IPS-11a (cell line): ENCODE measurements at regions not wholly inside any gene's neighbourhood (a gene's known extent, or its start where the extent isn't known, plus 50 kb on each side); places are given as distances from the start of the nearest gene placed in this dataset.

Experiments
- H3K4me3 ChIP-seq: one replicate; pipeline ENCODE4 v1.5.1; 2013; ENCODE audit warnings: low read depth, low read length, control low read depth

DNA sequence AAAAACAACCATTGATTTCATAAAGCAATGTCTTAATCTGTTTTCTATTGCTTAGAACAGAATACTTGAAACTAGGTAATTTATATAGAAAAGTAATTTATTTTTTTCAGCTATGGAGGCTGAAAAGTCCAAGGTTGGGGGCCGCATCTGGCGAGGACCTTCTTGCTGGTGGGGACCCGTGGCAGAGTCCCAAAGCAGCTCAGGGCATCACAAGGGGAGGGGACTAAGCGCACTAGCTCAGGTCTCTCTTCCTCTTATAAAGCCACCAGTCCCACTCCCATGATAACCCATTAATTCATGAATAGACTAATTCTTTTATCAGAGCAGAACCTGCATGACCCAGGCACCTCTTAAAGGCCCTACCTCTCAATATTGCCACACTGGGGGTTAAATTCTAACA lies 87.2 kb upstream of the KLF13 start:
- H3K4me3 ChIP-seq, result no peak overlapping the region

DNA sequence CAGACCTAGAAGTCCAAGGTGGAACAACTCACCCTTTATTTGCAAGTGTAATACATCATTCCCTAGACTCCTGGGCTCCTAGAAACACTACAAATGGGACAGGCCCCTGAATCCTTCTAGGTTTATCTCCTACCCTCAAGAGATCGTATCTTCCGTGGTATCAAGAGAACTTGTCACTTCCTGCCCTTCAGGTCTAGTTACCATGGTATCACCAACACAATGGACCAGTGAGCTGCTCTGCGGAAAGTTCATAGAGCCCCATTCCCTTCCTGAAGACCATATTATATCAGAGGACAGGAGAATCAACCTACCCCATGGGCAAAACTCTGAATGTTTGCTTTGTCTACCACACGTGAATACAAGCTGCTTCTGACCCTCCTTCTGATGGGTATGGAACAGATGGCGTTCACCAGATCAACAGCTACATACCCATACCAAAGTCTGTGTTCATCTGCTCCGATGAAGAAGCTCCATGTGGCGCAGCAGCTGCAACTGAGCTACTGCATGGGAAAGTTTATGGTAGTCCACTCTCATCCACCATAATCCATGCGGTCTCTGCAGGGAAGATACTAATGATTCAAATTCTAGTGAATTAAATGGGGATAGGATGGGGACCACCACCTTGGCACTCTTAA lies 84.6 kb upstream of the KLF13 start:
- no peak overlapping the region for H3K4me3 ChIP-seq

DNA sequence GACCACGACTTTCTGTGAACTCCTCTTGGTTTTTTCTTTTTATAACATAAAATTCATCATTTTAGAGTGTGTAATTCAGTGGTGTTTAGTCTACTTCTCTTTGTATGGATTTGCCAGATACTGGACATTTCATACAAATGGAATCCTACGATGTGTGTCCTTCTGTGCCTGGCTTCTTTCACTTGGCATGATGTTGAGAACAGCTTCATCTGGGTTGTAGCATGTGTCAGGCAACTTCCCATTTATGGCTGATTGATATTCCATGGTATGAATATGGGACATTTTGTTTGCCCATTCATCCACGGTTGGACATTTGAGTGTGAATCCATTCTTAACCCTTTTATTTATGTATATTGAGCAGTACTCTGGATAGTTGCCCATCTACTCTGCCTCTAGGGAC lies 82.7 kb upstream of the KLF13 start:
- H3K4me3 ChIP-seq, result no peak overlapping the region

DNA sequence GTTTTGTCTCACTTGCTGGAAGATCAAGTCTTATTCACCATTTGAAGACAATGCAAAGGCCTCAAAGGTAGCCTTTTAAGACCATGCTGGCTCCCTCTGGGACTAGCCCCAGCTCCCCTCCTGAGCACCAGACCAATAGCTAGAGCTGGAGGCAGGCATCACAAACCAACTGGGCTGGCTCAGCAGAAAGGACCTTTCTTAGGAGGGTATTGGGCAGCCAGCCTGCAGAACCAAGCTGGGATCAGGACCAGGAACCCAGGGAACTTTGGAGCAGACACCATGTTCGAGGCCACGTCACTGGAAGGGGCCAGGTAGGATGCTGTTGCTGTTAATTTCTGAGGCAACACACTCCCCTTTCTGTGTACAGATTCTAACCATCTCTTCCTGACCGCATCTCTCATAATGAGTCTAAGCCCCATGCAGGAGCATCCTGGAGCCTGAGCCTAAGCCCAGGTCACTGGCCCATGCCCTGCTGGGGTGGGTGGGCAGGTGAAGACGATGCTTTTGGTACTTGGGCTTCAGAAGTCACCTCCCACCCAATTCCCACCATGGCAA lies 81.4 kb upstream of the KLF13 start:
- no peak overlapping the region for H3K4me3 ChIP-seq

DNA sequence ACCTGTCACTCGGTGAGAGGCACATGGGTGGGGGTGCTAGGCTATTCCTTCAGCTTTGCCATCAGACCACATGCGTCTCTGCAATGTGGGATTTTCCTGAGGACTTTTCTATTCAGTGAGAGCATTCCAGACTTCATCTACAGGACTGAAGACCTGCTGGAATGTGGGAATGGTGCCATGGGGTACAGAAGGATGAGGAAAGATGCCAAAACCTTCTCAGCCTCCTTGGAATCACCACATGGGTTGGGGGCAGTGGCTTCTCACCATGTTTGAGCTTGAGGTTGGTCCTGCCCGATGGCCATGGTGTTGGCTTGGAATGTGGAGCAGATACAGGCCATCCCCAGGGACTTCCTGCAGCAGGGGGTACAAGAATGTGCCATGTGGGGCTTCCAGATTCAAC lies 80.9 kb upstream of the KLF13 start:
- H3K4me3 ChIP-seq, result no peak overlapping the region

DNA sequence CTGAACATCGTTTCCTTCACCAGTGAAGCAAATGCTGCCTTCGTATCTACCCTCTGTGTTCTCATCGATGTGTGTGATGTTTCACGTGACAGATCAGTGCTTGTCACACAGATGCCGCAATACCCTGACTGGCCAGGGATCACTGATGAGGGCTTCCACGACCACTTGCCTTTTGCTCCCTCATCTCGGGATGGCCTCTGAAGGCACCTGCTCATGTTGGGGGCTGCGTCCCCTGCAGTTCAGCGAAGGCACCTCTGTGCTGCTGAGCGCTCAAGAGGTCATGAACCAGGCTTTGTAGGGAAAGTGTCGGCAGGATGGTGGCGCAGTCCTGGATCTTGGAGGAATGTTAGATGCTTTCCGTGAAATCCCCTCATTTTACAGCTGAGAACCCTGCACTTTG lies 79.2 kb upstream of the KLF13 start:
- no peak overlapping the region for H3K4me3 ChIP-seq

DNA sequence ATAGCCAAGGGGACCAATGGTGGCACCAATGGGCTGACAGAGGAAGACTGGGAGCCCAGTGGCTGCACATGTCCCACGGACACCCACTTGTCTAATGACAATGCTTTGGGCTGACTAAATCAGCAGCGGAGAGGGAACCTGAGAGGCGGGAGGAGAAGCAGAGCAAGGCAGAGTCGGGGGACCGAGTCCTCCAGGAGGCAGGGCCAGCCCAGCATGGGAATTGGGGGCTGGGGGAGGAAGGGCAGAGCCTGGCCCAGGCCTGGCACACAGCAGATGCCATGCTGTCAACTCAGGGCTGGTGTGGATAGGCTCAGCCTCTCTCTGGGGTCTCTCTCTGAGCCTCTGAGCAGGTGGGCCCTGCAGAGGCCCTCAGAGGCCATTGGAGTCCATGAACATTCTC lies 78.4 kb upstream of the KLF13 start:
- no peak overlapping the region for H3K4me3 ChIP-seq

DNA sequence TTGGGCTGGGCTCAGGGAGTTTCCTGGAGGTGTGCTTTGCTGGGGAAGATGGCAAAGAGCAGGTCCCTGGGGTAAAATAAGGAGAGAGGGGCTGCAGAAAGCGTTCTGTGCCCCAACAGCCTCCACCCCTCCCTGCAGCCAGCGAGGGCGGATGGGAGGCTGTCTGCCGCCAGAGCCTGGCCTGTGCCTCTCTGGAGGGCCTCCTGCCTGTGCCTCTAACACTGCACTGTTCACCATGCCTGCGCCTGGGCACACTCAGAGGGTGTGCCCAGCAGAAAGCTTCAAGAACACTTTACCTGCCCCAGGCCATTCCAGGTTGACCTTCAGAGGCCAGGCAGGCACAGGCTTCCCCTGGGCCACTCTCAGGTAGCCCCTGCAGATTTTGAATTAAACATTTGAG lies 77.7 kb upstream of the KLF13 start:
- no peak overlapping the region for H3K4me3 ChIP-seq

DNA sequence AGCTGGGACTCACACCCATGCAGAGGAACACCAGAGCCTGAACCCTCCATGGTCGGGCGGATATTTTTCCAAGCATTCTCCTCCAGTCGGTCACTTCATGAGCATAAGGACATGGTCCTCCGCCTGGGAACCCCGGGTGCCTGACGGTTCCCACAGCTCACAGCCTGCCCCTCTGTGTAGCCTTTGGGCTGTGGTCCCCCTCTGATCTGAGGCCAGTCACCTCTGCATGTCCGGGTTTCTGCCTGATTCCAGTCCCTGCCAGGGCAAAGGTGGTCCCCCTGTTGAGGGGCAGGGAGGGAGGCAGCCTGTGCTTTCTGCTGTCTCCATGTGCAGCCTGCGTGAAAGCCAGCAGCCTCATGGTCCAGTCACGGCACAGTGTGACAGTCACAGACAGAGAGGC lies 76.6 kb upstream of the KLF13 start:
- H3K4me3 ChIP-seq, result no peak overlapping the region

DNA sequence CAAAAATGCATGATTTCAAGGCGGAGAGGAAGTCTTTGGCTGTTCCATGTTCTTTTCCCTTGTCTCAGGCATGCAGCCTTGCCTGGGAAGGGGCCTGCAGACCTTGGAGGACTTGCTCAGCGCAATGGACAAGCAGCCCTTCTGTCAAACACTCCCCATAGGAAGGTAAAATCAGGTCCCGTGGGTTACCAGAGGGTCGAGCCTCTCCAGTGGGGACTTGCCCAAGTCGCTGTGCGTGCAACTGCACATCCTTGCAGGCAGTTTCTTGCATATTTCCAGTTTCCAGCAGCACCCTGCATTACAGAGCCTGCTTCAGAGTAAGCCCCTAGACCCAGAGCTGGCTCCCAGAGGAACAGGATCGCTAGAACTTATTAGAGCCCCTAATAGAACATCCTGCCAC lies 75.5 kb upstream of the KLF13 start:
- H3K4me3 ChIP-seq, result no peak overlapping the region

DNA sequence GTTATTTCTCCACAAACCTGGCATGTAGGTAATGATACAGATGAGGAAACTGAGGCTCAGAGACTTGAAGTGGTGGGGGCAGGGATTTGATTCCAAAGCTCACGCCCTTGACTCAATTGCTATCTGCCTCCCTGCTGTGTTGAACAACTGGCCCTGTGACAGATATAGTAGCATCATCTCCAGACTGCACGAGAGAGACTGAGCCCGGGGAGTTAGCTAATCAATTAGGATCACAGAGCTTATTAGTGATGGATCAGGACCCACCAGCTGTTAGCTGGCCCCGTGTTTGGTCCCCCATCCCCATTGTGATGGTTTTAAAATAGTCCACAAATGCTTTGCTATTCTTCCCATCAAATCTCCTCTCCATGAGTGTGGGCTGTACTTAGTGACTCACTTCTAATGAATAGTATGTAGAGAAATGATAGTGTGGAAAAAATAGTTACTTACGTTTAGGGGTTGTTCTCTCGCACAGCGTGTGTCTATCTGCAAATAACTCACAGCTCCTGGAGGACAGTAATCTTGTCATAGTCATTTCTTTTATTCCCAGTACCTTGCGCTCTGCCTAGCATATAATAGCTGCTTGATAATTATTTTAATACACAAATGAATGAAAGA lies 74.4 kb upstream of the KLF13 start:
- H3K4me3 ChIP-seq, result no peak overlapping the region

DNA sequence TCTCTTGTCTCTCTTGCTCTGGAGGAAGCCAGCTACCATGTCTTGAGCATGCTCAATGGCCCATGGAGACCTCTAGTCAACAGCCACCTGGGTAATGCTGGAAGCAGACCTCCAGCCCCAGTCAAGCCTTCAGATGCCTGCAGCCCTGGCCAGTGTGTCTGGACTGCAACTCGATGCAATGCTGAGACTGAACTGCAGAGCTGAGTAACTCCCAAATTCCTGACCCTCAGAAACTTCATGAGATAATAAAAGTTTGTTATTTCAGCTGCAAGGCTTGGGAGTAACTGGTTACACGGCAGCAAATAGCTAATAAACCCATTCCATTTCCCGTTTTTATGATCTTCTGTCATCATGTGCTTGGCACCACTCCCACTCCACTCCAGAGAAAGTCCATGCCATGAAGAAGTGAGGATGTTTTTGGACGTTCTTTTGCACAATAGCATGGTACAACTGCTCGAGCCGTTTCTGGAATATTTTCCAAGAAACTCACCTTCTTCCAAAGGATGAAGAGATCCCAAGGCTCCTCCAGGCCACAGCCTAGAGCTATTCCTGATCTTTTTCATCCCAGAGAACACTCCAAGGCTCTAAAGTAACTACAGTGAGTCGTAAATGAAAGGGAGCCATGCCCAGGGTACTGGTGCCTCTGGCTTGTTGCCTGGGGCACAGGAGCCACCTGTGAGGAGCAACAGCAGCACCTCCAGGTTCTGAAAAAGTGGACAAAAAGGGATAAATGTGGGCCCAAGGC lies 72.0 kb upstream of the KLF13 start:
- H3K4me3 ChIP-seq, result no peak overlapping the region

DNA sequence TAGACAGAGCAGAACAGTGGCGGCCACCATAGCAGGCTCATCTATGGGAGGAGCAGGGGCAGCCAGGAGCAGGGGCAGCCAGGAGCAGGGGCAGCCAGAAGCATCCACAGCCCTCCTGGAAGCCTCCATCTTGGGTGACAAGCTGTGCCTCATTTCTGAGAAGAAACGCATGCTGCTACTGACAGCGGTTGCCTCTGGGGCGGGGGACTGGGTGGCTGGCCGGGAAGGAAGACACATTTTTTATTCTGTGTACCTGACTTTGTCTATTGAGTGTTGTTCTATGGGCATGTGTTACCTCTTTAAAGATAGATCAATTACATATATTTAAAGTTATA lies 71.5 kb upstream of the KLF13 start:
- H3K4me3 ChIP-seq, result no peak overlapping the region

DNA sequence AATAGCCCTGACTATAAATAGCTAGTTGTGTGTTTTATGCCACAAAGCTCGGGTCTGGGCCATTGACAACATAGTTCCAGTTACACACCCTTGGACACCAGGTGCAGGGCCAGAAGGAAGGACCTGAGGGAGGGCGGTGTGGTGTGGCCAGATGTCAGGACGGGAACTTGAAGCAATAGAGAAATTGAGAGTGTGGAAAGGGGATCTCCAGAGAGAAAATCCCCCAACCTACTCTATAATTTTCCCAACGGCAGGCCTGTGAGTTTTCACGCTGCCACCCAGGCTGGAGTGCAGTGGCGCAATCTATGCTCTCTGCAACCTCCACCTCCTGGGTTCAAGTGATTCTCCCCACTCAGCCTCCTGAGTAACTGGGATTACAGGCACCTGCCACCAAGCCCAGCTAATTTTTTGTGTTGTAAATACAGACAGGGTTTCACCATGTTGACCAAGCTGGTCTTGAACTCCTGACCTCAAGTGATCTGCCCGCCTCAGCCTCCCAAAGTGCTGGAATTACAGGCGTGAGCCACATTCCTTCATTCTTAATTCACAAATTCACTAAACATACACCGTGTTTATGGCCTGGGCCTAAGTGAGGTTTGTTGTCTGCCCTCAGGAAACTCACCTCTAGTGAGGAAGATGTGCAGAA lies 70.8 kb upstream of the KLF13 start:
- no peak overlapping the region for H3K4me3 ChIP-seq

DNA sequence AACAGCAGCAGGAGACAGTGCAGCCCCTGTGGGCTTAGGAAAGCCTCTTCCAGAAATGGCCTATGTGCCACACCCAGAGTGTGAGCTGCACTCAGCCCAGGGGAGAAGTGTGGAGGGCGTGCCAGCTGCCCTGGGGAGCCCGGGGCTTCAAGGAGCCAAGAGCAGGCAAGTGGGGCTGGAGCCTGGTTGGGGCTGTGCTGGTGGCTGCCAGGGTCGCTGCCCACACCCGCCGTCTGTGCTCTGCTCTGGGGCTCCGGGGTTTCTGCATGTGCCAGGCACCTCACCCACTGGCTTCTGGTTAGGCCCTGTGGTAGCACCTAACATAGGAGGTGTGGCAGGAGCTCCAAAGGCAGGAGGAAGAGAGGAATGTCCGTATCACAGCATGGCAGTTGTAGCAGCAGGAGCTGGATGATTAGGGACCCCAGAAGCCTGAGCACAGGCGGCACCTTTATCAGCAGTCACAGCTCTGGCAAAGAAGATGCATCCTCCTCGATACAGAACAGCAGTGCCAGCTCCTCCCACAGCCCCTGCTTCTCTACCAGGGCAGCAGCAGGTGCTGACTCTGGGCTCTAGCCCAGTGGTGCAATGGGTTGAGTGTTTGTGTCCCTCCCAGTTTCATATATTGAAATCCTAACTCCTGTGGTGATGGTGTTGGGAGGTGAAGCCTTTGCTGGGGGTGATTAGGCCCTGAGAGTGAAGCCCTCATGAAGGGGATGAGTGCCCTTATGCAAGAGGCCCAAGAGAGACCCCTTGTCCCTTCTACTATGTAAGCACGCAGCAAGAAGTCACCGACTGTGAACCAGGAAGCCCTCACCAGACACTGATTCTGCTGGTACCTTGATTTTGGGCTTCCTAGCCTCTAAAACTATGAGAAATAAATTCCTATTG lies 70.0 kb upstream of the KLF13 start:
- no peak overlapping the region for H3K4me3 ChIP-seq

DNA sequence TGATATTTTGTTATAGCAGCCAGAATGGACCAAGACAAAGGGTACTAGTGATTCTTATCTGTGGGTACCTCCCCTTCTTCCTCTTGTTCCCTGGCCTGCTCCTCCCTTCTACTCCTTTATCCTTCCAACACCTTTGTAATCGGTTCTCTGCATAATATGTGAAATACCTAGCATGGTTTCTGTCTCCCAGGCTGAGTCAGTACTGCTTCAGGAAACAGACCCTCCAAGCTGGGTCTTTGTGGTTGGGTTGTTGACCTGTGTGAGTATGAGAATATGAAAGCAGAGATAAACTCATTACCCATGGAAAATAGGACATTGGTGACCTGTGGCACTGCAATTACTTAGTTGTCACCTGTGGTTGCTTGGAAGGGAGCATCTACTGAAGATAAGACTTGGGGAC lies 69.3 kb upstream of the KLF13 start:
- H3K4me3 ChIP-seq, result no peak overlapping the region

DNA sequence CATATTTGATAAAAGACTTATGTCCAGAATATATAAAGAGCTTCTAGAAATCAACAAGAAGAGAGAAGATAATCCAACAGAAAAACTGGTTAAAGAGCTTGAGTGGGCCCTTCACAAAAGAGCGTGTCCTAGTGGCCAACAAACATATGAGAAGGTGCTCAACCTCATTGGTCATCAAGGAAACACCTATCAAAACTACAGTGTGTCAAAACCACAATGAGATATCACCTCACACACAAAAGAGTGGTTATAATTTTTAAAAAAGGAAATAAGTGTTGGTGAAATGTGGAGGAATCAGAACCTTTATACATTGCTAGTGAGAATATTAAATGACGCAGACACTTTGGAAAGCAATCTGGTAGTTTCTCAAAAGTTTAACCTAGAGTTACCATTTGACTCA lies 68.4 kb upstream of the KLF13 start:
- H3K4me3 ChIP-seq, result no peak overlapping the region

DNA sequence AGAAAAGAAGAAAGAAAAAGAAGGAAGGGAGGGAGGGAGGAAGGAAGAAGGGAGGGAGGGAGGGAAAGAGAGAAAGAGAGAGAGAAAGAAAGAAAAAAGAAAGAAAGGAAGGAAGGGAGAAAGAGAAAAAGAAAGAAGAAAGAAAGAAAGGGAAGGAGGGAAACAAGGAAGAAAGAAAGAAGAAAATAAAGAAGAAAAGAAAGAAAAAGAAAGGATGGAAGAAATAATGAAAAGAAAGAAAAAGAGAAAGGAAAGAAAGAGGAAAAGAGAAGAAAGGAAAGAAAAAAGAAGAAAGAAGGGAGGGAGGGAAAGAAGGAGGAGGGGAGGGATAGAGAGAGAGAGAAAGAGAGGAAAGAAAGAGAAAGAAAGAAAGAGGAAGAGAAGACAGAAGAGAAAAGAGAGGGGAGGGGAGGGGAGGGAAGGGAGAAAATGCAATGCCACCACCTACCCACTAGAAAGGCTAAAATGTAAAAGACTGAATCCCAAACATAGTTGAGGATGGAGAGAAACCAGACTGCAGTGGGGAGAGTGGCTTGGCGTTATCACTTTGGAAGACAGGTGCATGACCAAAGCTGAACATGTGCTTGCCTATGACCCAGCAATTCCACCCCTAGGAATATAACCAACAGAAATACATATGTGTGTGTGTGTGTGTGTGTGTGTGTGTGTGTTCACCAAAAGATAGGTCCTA lies 66.9 kb upstream of the KLF13 start:
- no peak overlapping the region for H3K4me3 ChIP-seq

DNA sequence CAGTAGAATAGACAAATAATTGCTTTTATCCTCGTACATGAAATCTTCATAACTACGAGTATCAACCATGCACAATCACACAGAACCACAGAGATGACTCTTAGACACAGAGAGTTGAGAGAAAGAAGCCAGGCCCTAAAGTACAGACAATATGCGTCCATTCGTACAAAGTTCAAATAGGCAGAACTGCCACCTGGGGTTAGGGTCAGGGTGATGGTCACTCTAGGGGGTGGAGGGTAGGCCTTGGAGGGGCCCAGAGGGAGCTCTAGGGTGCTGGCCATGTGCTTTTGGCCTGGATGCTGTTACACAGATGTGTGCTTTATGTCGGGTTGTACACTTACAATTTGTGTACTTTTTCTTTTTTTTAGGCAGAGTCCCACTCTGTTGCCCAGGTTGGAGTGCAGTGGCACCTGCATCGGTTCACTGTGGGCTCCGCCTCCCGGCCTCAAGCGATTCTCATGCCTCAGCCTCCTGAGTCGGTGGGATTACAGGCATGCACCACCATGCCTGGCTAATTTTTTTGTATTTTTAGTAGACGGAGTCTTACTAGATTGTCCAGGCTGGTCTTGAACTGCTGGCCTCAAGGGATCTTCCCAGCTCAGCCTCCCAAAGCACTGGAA lies 65.9 kb upstream of the KLF13 start:
- no peak overlapping the region for H3K4me3 ChIP-seq
